Ramos (cell line): ENCODE measurements at regions not wholly inside any gene's neighbourhood (a gene's known extent, or its start where the extent isn't known, plus 50 kb on each side); places are given as distances from the start of the nearest gene placed in this dataset.

Experiments
- in situ Hi-C: fragments of 300-500 bp; cut with MboI; formaldehyde crosslinking; loops from one replicate; pipeline ENCODE4 v1.14.3; 2022; ENCODE audit warnings: low sequenced_read_pairs; ENCODE audit not compliant: unreplicated experiment

GRCh38 chr6:166877906-166878305 is 78.4 kb downstream of the RNASET2 start:
- in situ Hi-C loops, result no loop called here

- in situ Hi-C loops, result no loop called here
Measured at GRCh38 chr6:166877349-166877748, 79.0 kb downstream of the RNASET2 start.

- in situ Hi-C loops, result no loop called here
Measured at GRCh38 chr6:166872531-166873009, 83.8 kb downstream of the RNASET2 start.

- in situ Hi-C loops, result no loop called here
Measured at GRCh38 chr6:166870602-166871208, 85.6 kb downstream of the RNASET2 start.

- in situ Hi-C loops, result no loop called here
Measured at GRCh38 chr6:166866839-166867637, 89.3 kb downstream of the RNASET2 start.

- in situ Hi-C loops, result no loop called here
Measured at GRCh38 chr6:166864333-166864732, 92.0 kb downstream of the RNASET2 start.

GRCh38 chr6:166862978-166863530 is 93.3 kb downstream of the RNASET2 start:
- in situ Hi-C loops, result no loop called here

- in situ Hi-C loops, result no loop called here
Measured at GRCh38 chr6:166862287-166862977, 93.9 kb downstream of the RNASET2 start.

- in situ Hi-C loops, result no loop called here
Measured at GRCh38 chr6:166861961-166862286, 94.4 kb downstream of the RNASET2 start.

- in situ Hi-C loops, result no loop called here
Measured at GRCh38 chr6:166861304-166861703, 95.0 kb downstream of the RNASET2 start.

GRCh38 chr6:166860392-166860791 is 96.0 kb downstream of the RNASET2 start:
- in situ Hi-C loops, result no loop called here

- in situ Hi-C loops, result no loop called here
Measured at GRCh38 chr6:166855416-166855815, 100.9 kb downstream of the RNASET2 start.

GRCh38 chr6:166853371-166854325 is 102.7 kb downstream of the RNASET2 start:
- in situ Hi-C loops, result no loop called here

- in situ Hi-C loops, result no loop called here
Measured at GRCh38 chr6:166852451-166852975, 103.8 kb downstream of the RNASET2 start.

- in situ Hi-C loops, result no loop called here
Measured at GRCh38 chr6:166851911-166852310, 104.4 kb downstream of the RNASET2 start.

- in situ Hi-C loops, result no loop called here
Measured at GRCh38 chr6:166851426-166851825, 104.9 kb downstream of the RNASET2 start.

GRCh38 chr6:166850677-166851076 is 105.7 kb downstream of the RNASET2 start:
- in situ Hi-C loops, result no loop called here

GRCh38 chr6:166849749-166850183 is 106.6 kb downstream of the RNASET2 start:
- in situ Hi-C loops, result no loop called here

GRCh38 chr6:166848979-166849748 is 107.2 kb downstream of the RNASET2 start:
- in situ Hi-C loops, result no loop called here
